ENCODE measurements at regions not wholly inside any gene's neighbourhood (a gene's known extent, or its start where the extent isn't known, plus 50 kb on each side); places are given as distances from the start of the nearest gene placed in this dataset.
"Not testable (repeated sequence)": the region's sequence is repeated elsewhere in the genome, so short reads cannot be mapped to it uniquely, and the experiment has no call there.

DNA sequence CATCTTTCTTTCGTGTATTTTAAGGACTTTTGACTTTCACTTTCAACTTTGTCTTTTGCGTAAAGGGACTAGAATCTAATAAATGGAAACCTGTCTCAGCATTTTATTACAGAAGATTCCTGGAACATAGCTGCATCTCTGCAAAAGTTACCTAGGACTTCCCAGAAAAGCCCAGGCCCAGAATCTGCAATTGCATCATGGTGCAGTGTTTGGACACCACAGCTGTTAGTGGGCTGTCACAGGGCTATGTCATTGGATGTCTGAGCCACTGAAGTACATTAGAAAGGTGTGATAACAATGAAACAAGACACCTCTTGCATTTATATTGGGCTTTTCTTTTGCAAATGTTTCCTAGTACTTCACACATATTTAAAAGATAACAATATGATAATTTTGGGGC is 199.9 kb upstream of the IGF1 start:
- Mint-ChIP-seq H3K27me3 (no peaks in the 10 kb centered on the region), H3K27ac (no peak overlapping the region), H3K4me1 (ENCODE audit: low read depth) (no peaks in the 10 kb centered on the region), H3K9me3 (no peaks in the 10 kb centered on the region), H3K4me3 (no peak overlapping the region), H3K36me3 (no peaks in the 10 kb centered on the region)
- intact Hi-C loops (cut with micrococcal nuclease) = no loop called here
- POLR2A ChIA-PET = no interaction called here
- CTCF ChIA-PET = no interaction called here
- DNase-seq = no peak

DNA sequence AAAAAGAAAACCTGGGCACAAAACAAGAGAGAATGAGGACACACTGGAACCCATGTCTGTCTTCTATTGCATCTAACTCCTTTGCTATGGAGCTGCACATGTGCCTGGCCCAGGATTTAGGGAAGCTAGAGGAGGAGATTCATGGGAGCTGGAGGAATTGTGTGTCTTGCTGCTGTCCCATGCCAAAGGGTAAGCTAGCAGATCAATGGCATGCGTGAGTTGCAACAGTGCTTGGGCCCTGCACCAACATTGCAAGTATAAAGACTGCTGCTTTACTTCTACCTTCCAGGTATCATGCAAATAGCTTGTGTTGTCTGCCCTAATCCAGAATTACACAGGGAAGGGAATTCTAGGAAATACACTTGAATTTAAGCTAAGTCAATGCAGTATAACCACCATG is 196.4 kb upstream of the IGF1 start:
- Mint-ChIP-seq H3K4me1 (ENCODE audit: low read depth) (no peaks in the 10 kb centered on the region), H3K9me3 (peaks cover 7% of the 10 kb centered on the region), H3K4me3 (no peak overlapping the region), H3K36me3 (no peaks in the 10 kb centered on the region), H3K27me3 (no peaks in the 10 kb centered on the region), H3K27ac (no peak overlapping the region)
- DNase-seq = no peak
- ChIA-PET POLR2A (no interaction called here), CTCF (no interaction called here)
- intact Hi-C loops (cut with micrococcal nuclease) = no loop called here

DNA sequence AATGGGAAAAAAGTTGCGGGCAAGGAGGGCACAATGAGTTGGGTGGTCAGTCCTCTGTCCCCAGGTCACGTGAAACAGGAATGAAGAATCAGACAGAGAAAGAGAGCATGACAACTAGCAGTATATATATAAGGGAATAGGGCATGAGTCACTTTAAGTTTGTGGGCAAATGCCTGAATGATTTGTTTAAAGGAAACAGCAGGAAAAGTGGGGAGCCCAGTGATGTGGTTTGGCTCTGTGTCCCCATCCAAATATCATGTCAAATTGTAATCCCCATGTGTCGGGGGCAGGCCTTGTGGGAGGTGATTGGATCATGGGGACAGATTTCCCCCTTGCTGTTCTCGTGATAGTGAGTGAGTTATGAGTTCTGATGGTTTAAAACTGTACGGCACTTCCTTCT is 195.3 kb upstream of the IGF1 start:
- DNase-seq = no peak
- Mint-ChIP-seq H3K27ac (no peak overlapping the region), H3K27me3 (no peaks in the 10 kb centered on the region), H3K4me1 (ENCODE audit: low read depth) (no peaks in the 10 kb centered on the region), H3K36me3 (no peaks in the 10 kb centered on the region), H3K4me3 (no peak overlapping the region), H3K9me3 (peaks cover 7% of the 10 kb centered on the region)
- ChIA-PET POLR2A (no interaction called here), CTCF (no interaction called here)
- intact Hi-C loops (cut with micrococcal nuclease) = no loop called here

DNA sequence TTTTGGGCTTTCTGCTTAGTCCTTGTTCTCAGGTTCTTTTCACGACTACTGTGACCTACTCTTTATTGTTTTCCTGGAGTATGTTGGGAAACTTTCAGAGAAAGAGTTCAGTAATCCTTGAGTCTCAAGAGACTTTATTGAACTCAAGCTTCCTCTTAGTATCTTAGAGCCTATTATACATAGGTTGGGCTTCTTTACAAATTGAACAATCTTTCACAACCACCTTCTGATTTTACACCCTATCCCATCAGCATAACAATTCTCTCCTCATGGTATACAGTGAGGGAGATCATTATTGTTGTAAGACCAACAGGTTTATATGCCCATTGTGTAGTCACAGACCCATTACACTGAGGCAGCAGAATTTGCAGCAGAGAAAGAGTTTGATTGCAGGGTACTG is 193.2 kb upstream of the IGF1 start:
- CTCF ChIA-PET = no interaction called here
- Mint-ChIP-seq H3K9me3 (peaks cover 7% of the 10 kb centered on the region), H3K4me1 (ENCODE audit: low read depth) (no peaks in the 10 kb centered on the region), H3K36me3 (no peaks in the 10 kb centered on the region), H3K4me3 (no peak overlapping the region), H3K27ac (no peak overlapping the region), H3K27me3 (no peaks in the 10 kb centered on the region)
- intact Hi-C loops (cut with micrococcal nuclease) = no loop called here
- POLR2A ChIA-PET = no interaction called here
- DNase-seq = no peak

DNA sequence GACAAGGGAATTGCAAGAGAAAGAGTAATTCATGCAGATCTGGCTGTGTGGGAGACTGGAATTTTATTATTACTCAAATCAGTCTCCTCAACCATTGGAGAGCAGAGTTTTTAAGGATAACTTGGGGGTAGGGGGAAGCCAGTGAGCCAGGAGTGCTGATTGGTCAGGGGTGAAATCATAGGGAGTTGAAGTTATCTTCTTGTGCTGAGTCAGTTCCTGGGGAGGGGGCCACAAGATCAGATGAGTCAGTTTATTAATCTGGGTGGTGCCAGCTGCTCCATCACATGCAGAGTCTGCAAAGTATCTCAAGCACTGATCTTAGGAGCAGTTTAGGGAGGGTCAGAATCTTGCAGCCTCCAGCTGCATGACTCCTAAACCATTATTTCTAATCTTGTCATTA is 191.8 kb upstream of the IGF1 start:
- H3K4me3 Mint-ChIP-seq, CTCF ChIA-PET: not testable (repeated sequence)

DNA sequence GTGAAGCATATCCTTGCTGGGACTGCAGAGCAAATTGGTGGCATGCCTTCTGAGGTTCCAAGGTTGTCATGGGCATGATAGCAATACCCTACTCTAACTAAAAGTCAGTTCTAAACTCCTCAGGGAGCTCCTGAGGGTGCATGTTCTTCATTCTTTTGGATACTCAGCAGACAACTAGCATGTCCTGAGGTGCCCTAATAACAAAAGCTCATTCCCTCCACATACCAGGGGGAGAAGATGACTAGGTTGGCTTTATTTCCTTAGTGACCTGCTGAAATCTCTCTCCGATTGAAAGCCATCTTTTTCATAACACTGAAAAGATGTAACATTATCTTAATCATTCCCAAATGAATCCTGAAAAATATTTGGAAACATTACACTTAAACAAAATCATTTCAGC is 188.7 kb upstream of the IGF1 start:
- DNase-seq = no peak
- POLR2A ChIA-PET = no interaction called here
- CTCF ChIA-PET = no interaction called here
- Mint-ChIP-seq H3K4me1 (ENCODE audit: low read depth) (no peaks in the 10 kb centered on the region), H3K27me3 (peaks cover 3% of the 10 kb centered on the region), H3K36me3 (no peaks in the 10 kb centered on the region), H3K9me3 (peaks cover 7% of the 10 kb centered on the region), H3K27ac (no peak overlapping the region), H3K4me3 (no peak overlapping the region)
- intact Hi-C loops (cut with micrococcal nuclease) = no loop called here

More for the DNA sequence above, 191.8 kb upstream of the IGF1 start:
- intact Hi-C loops (cut with micrococcal nuclease); H3K36me3 Mint-ChIP-seq; H3K27ac Mint-ChIP-seq; H3K4me1 Mint-ChIP-seq (ENCODE audit: low read depth); POLR2A ChIA-PET; H3K9me3 Mint-ChIP-seq; H3K27me3 Mint-ChIP-seq; DNase-seq: not testable (repeated sequence)

DNA sequence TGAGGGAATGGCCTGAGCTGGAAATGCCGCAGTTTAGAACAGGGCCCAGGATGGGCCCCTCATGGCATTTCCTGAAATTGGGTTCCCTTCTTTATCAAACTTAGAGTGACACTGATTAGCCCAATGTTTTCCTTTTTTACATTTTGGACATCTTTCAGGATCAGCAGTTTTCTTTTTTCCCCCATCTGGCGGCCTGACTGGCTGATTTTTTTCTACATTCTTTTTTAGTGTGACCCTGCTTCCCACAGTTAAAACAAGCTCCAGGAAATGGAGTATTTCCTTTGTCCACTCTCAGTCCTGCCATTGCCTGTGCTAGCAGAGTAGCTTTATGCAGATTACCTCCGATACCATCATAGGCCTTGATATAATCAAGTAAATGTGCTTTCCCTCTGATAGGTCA is 185.8 kb upstream of the IGF1 start:
- H3K4me3 Mint-ChIP-seq; DNase-seq; H3K27me3 Mint-ChIP-seq; CTCF ChIA-PET; POLR2A ChIA-PET; H3K4me1 Mint-ChIP-seq (ENCODE audit: low read depth); intact Hi-C loops (cut with micrococcal nuclease); H3K36me3 Mint-ChIP-seq; H3K27ac Mint-ChIP-seq; H3K9me3 Mint-ChIP-seq: not testable (repeated sequence)

DNA sequence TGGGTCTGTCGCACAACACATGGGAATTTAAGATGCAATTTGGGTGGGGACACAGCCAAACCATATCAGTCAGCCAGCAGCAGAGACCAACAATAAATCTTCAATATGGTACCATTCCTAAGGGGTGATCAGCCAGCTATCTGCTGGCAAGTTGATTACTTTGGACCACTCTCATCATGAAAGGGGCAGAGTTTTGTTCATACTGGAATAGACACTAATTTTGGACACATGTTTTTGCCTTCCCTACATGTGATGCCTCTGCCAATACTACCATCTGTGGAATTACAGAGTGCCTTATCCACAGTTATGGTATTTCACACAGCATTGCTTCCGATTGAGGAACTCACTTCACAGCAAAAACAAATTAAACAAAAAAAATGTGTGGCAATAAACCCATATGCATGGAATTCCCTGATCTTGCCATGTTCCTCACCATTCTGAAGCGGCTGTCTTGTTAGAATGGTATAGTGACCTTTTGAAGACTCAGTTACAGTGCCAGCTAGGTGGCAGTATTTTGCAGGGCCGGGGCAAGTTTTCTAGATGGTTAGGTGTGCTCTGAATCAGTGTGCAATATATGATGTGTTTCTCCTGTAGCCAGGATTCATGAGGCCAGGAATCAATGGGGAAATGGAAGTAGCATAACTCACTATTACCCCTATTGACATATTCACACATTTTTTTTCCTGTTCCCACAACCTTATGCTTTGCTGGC is 179.0 kb upstream of the IGF1 start:
- ChIA-PET CTCF (no interaction called here), POLR2A (no interaction called here)
- H3K27ac Mint-ChIP-seq = no peak overlapping the region
- H3K9me3 Mint-ChIP-seq = peaks cover 10% of the 10 kb centered on the region
- DNase-seq = no peak
- H3K4me1 Mint-ChIP-seq (ENCODE audit: low read depth) = no peaks in the 10 kb centered on the region
- peaks cover 2% of the 10 kb centered on the region for H3K27me3 Mint-ChIP-seq
- intact Hi-C loops (cut with micrococcal nuclease) = no loop called here
- H3K4me3 Mint-ChIP-seq = no peak overlapping the region
- H3K36me3 Mint-ChIP-seq = peaks cover 2% of the 10 kb centered on the region

DNA sequence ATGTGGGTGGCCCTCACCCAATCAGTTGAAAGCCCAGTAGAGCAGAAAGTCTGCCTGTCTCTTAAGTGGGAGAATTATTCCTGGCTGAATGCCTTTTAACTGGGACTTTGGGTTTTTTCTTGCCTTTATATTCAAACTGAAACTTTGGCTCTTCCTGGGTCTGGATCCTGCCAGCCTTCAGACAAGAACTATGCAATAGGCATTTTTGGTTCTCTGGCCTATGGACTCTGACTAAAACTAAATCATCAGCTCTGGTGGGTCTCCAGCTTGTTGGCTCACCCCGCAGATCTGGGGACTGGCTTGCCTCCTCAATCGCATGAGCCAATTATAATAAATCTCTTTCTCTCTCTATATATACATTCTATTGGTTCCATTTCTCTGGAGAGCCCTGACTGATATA is 173.0 kb upstream of the IGF1 start:
- Mint-ChIP-seq H3K4me3 (no peak overlapping the region), H3K36me3 (peaks cover 1% of the 10 kb centered on the region), H3K4me1 (ENCODE audit: low read depth) (no peaks in the 10 kb centered on the region), H3K27me3 (no peaks in the 10 kb centered on the region), H3K9me3 (peaks cover 2% of the 10 kb centered on the region), H3K27ac (no peak overlapping the region)
- ChIA-PET CTCF (no interaction called here), POLR2A (no interaction called here)
- intact Hi-C loops (cut with micrococcal nuclease) = no loop called here
- no peak for DNase-seq

DNA sequence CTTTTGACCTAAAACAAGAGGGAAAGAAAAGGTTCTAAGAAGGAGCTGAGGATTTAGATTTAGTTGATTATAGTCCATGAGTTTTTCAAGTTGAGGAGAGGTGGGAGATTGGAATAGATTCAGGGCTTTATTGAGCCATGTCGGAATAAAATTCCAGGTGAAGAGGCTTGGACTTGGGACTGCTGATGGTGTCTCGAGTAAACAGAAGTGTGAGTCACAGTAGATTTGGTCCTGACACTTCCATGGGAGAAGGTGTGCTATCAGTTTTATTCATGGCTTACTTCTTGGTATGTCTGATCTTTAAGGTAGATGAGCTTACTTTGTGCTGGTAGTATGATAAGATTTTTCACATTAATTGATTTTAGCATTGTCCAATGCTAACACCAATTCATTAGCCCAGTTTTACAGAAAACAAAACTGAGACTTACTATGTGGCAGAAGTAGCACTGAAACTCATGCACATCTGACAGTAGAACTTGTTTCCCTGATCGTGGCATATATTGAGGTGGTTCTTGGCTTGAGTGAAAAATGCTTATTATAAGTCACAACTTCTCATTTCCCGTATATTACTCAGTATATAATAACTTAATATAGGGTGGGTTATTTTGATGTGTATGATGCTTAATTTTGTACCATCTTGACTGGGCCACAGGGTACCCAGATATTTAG is 172.4 kb upstream of the IGF1 start:
- no peaks in the 10 kb centered on the region for H3K4me1 Mint-ChIP-seq (ENCODE audit: low read depth)
- ChIA-PET CTCF (no interaction called here), POLR2A (no interaction called here)
- no peaks in the 10 kb centered on the region for H3K27me3 Mint-ChIP-seq
- intact Hi-C loops (cut with micrococcal nuclease) = no loop called here
- no peak overlapping the region for H3K4me3 Mint-ChIP-seq
- no peak overlapping the region for H3K27ac Mint-ChIP-seq
- H3K9me3 Mint-ChIP-seq = no peaks in the 10 kb centered on the region
- no peak for DNase-seq
- no peaks in the 10 kb centered on the region for H3K36me3 Mint-ChIP-seq

DNA sequence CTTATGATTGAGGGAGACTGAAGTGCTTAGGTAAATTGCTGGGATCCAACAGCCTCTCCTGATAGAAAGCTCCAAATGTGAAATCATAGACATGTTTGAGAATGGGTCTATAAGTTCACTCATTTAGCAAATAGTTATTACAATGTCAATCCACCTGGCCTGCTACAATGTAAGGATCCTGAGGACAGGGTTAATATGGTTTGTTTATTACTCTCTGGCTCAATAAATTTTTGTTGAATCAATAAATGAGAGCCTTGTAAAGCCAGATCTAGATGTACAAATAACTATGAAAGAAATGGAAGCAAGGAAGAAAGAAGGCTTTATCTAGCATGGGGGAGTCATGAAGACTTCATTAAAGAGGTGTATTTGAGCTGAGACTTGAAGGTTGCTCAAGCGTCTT is 165.6 kb upstream of the IGF1 start:
- Mint-ChIP-seq H3K27ac (no peak overlapping the region), H3K4me1 (ENCODE audit: low read depth) (no peaks in the 10 kb centered on the region)

DNA sequence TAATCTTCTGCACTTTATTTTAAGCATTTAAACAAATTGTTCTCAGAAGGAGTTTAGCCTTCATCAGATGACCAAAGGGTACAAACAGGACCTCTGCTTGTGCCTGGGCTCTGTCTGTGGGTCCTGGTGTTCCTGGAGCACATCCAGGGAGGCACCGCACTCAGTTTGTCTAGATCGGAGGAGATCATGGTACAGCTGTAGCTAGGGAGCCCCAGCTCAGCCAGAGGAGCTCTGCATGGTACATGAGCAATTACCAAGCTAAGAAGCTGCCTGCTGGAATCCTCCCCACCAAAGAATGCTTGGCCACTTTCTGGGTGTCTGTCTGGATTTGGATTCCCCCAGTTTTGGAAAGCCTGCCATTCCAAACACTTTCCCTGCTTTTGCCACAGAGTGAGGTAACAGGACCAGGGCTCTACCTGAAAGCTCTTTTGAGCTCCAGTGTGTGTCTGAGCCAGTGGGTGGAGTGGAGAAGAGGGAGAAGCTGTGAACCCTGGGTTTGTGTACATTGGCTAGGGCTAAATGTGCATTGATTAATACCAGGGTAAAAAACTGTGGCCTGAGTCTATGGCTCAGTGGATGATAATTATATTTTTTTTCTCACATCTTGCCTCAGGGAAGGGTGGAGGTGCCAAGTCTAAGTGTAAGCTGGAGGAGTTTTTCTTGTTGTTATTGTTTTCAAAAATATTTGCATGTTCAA is 163.7 kb upstream of the IGF1 start:
- intact Hi-C loops (cut with micrococcal nuclease) = no loop called here
- DNase-seq = no peak
- H3K4me3 Mint-ChIP-seq = no peak overlapping the region
- CTCF ChIA-PET = no interaction called here
- POLR2A ChIA-PET = no interaction called here
- no peaks in the 10 kb centered on the region for H3K36me3 Mint-ChIP-seq
- H3K4me1 Mint-ChIP-seq (ENCODE audit: low read depth) = no peaks in the 10 kb centered on the region
- H3K9me3 Mint-ChIP-seq = peaks cover 7% of the 10 kb centered on the region
- no peak overlapping the region for H3K27ac Mint-ChIP-seq
- H3K27me3 Mint-ChIP-seq = no peaks in the 10 kb centered on the region

More for the DNA sequence above, 165.6 kb upstream of the IGF1 start:
- Mint-ChIP-seq H3K36me3 (no peaks in the 10 kb centered on the region), H3K4me3 (no peak overlapping the region), H3K9me3 (peaks cover 3% of the 10 kb centered on the region), H3K27me3 (no peaks in the 10 kb centered on the region)
- intact Hi-C loops (cut with micrococcal nuclease) = no loop called here
- no peak for DNase-seq
- ChIA-PET POLR2A (no interaction called here), CTCF (no interaction called here)

DNA sequence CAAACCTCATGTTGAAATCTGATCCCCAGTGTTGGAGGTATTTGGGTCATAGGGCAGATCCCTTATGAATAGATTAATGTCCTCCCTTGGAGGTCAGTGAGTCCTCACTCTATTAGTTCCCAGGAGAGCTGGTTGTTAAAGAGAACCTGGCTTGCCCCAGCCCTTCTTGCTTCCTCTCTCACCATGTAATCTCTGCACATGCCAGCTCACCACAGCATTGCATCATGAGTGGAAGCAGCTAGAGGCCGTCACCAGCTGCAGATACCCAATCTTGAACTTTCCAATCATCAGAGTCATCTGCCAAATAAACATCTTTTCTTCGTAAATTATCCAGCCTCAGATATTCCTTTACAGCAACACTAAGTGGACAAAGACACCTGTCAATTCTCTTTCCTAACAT is 161.8 kb upstream of the IGF1 start:
- Mint-ChIP-seq H3K27ac (no peak overlapping the region), H3K4me1 (ENCODE audit: low read depth) (no peaks in the 10 kb centered on the region), H3K36me3 (no peaks in the 10 kb centered on the region), H3K9me3 (peaks cover 7% of the 10 kb centered on the region), H3K27me3 (no peaks in the 10 kb centered on the region), H3K4me3 (no peak overlapping the region)
- intact Hi-C loops (cut with micrococcal nuclease) = no loop called here
- CTCF ChIA-PET = no interaction called here
- POLR2A ChIA-PET = no interaction called here
- DNase-seq = no peak
